IPS DF 6.9 (cell line): ENCODE measurements at regions not wholly inside any gene's neighbourhood (a gene's known extent, or its start where the extent isn't known, plus 50 kb on each side); places are given as distances from the start of the nearest gene placed in this dataset.

Source experiments
- DNase-seq: peaks from one replicate; pipeline ENCODE4 v3.0.0-alpha.2; 2013; ENCODE audit warnings: low read depth, low spot score
- H3K27ac ChIP-seq: one replicate; pipeline ENCODE4 v1.5.1; 2013; ENCODE audit warnings: low read length, control low read depth
- H3K27me3 ChIP-seq: 2 replicates; pipeline ENCODE4 v1.6.1; 2013; ENCODE audit warnings: mild to moderate bottlenecking, low read length; ENCODE audit not compliant: control insufficient read depth, insufficient read depth
- H3K36me3 ChIP-seq: 2 replicates; pipeline ENCODE4 v1.6.1; 2013; ENCODE audit warnings: low read length; ENCODE audit not compliant: control insufficient read depth, insufficient read depth
- H3K4me1 ChIP-seq: 2 replicates; pipeline ENCODE4 v1.6.1; 2013; ENCODE audit warnings: low read length; ENCODE audit not compliant: control insufficient read depth, insufficient read depth
- H3K4me3 ChIP-seq: 2 replicates; pipeline ENCODE4 v1.5.1; 2013; ENCODE audit warnings: mild to moderate bottlenecking, low read length
- H3K9me3 ChIP-seq: 2 replicates; pipeline ENCODE4 v1.6.1; 2013; ENCODE audit warnings: low read length, inconsistent platforms; ENCODE audit not compliant: control insufficient read depth, insufficient read depth
- WGBS: extraction: QIAGEN DNeasy Blood & Tissue Kit; methylation state at CpG from one replicate; pipeline ENCODE4 v1.1.7; 2013; ENCODE audit warnings: mixed read lengths, missing lambda C conversion rate; ENCODE audit not compliant: insufficient read length, insufficient coverage; 5-methylcytosine and 5-hydroxymethylcytosine counted together

DNA sequence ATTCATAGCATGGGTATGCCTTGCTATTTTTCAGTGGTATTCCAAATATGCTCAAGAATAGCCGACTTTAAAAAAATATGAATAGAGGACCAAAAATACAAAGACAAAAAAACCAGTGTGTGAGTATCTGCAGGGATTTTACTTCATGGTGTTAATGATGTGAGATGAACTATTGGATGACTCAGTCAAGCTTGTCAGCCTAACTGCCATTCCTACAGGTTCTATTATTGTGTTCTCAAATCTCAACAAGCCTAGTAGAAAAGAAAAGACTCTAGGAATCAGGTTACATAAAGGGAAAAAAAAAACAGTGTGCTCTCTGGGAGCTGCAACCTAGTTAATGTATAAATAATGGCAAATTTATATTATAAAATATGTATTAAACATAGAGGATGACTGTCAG is 588.4 kb upstream of the BTBD3 start:
- no peak for DNase-seq
- no peaks in the 10 kb centered on the region for H3K9me3 ChIP-seq

DNA sequence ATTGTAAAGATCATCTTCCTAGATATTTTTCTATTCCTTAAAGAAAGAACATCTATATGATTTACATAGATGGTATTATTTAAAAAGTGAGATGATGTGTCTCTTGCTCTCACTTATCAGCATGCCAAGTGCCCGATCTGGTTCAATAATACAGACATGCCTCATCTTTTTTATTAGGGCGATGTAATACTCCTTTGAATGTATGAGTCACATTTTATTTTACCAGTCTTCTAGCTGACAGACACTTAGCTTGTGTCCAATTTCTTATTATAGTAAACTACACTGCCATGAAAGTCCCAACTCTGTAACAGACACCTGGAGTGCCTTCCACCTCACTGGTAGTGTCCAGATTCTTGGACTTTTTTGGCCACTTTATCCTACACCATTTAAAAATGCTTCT is 586.6 kb upstream of the BTBD3 start:
- Histone ChIP-seq H3K36me3 (no peaks in the 10 kb centered on the region), H3K27me3 (no peaks in the 10 kb centered on the region), H3K4me1 (no peaks in the 10 kb centered on the region), H3K4me3 (no peak overlapping the region), H3K9me3 (no peaks in the 10 kb centered on the region), H3K27ac (no peak overlapping the region)
- WGBS, result no CpG with 5 or more reads among the region's 2 CpGs
- DNase-seq, result no peak

More for the DNA sequence above, 588.4 kb upstream of the BTBD3 start:
- Histone ChIP-seq H3K27ac (no peak overlapping the region), H3K4me3 (no peak overlapping the region), H3K27me3 (no peaks in the 10 kb centered on the region), H3K36me3 (no peaks in the 10 kb centered on the region), H3K4me1 (no peaks in the 10 kb centered on the region)
- no CpG with 5 or more reads among the region's 1 CpG for WGBS

DNA sequence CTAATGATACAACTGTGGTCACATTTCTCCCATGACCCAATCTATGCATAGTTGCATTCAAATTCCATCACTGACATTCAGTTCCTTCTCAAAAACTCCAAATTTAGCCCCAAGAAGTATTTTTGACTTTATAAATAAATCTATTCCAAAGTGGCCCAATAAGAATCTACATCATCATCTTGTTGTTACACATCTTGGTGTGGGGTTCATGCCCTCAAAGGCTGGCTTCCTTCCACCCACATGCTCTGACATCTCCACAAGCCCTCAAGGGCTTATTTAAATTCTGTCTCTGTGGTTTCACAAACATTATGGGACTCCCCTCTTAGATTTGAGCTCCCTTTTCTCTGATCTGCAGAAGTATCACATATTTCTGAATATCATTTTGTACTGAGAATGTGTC is 585.3 kb upstream of the BTBD3 start:
- Histone ChIP-seq H3K27ac (no peak overlapping the region), H3K36me3 (no peaks in the 10 kb centered on the region), H3K4me1 (no peaks in the 10 kb centered on the region), H3K4me3 (no peak overlapping the region), H3K9me3 (no peaks in the 10 kb centered on the region), H3K27me3 (no peaks in the 10 kb centered on the region)
- DNase-seq, result no peak

DNA sequence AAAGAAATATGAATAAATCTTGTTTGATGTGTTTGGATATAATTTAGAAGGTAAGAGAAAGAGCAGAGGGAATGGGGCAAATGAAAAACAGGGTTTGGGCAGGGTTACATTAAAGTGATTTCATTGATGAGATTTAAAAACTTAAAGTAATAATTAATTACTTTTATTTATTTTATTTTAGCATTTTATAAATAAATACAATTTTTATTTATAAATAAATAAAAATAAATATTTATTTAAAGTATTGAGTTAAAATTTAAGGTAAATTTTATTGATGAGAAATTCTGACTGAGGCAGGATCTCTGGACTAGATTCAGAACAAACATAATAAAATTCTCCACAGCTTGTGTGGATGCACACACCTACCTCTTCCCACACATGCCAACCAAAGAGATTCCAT is 584.1 kb upstream of the BTBD3 start:
- H3K36me3 ChIP-seq, result no peaks in the 10 kb centered on the region
- H3K4me1 ChIP-seq, result no peaks in the 10 kb centered on the region
- H3K27me3 ChIP-seq, result no peaks in the 10 kb centered on the region

DNA sequence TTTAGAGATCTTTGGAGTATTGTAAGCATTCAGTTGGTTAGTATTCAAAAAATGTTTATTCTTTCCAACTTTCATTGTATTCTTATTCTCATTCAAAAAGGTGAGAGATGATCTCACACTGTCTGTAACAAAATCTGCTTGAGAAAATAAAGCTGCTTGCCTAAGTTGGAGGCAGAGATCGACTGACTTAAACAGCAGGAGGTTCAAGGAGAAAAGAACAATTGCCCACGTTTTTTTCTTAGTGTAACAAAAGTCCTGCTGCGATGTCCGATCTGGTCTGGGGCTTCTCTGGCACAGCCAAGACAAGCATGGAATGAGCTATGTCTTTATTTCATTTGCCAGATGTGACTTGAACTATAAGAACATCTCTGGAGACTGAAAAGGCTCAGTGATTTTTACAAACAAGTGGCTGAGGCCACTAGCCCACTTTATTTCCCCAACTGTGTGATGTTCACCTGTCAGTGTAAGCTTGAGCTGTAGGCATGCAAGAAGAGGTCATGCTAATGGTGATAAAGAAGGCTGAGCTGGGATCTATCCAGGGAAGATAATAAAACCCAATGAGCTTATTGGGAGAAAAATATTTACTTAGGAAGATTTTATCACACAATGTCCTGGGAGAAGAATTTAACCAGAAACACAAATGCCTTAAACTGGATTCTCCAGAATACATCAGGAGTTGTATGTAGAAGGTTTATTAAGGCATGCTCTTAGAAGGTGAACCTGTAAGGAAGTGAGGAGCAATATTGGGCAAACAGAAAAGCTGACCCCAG is 580.1 kb upstream of the BTBD3 start:
- Histone ChIP-seq H3K9me3 (no peaks in the 10 kb centered on the region), H3K4me1 (no peaks in the 10 kb centered on the region), H3K27me3 (no peaks in the 10 kb centered on the region), H3K27ac (no peak overlapping the region), H3K36me3 (no peaks in the 10 kb centered on the region), H3K4me3 (no peak overlapping the region)
- DNase-seq, result no peak
- WGBS, result no CpG with 5 or more reads among the region's 4 CpGs

More for the DNA sequence above, 584.1 kb upstream of the BTBD3 start:
- H3K9me3 ChIP-seq, result no peaks in the 10 kb centered on the region
- H3K27ac ChIP-seq, result no peak overlapping the region
- H3K4me3 ChIP-seq, result no peak overlapping the region
- no peak for DNase-seq

DNA sequence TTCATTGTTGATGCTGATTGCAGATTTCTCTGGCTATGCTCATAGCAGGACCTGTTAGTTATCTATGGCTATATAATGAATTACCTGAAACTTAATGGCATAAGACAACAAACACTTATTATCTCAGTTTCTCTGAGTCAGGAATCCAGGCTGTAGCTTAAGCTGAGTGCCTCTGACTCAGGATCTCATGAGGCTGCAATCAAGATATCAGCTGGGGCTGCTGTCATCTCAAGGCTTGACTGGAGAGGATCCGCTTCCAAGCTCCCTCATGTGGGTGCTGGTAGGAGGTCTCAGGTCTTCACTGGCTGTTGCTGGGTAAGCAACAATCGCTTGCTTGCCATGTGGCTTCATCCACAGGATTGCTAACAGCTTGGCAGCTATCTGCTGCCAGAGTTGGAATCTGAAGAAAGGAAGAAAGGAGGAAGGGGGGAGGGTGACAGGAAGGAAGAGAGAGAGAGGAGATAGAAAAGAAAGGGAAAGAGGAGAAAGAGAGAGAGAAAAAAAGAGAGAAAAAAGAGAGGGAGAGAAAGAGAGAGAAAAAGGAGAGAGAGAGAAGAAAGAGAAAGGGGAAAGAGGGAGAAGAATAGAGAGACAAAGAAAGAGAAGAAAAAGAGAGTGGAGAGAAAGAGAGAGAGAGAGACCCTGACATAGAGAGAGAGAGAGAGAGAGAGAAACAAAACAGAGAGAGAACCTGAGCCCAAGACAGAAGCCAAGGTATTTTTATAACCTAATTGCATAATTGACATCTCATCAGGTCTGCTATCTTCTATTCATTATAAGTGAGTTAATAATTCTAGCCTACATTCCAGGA is 579.0 kb upstream of the BTBD3 start:
- no peaks in the 10 kb centered on the region for H3K36me3 ChIP-seq
- no peak overlapping the region for H3K27ac ChIP-seq
- H3K9me3 ChIP-seq, result no peaks in the 10 kb centered on the region
- H3K4me3 ChIP-seq, result no peak overlapping the region
- H3K27me3 ChIP-seq, result no peaks in the 10 kb centered on the region
- no peaks in the 10 kb centered on the region for H3K4me1 ChIP-seq
- no CpG with 5 or more reads among the region's 2 CpGs for WGBS
- no peak for DNase-seq

DNA sequence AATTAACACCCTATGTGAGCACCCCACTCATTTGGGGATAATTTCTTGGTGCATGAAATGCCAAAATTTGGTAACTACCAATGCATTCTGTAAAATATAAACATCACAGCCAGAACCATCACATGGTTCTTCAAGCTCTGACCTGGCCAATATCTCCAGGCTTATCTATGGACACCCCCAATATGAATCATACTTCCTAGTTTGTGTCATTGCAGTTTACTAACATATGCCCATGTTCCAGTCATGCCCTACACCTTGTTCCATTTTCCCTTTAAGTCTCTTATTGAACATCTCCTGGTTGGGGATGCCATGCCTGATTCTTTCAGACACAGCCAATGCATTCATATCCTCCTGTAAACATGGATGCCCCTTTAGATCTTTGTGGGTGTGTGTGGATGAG is 572.8 kb upstream of the BTBD3 start:
- H3K4me1 ChIP-seq, result no peaks in the 10 kb centered on the region
- no peaks in the 10 kb centered on the region for H3K27me3 ChIP-seq
- no peaks in the 10 kb centered on the region for H3K36me3 ChIP-seq
- no peak overlapping the region for H3K4me3 ChIP-seq
- no peaks in the 10 kb centered on the region for H3K9me3 ChIP-seq
- no peak for DNase-seq
- H3K27ac ChIP-seq, result no peak overlapping the region

DNA sequence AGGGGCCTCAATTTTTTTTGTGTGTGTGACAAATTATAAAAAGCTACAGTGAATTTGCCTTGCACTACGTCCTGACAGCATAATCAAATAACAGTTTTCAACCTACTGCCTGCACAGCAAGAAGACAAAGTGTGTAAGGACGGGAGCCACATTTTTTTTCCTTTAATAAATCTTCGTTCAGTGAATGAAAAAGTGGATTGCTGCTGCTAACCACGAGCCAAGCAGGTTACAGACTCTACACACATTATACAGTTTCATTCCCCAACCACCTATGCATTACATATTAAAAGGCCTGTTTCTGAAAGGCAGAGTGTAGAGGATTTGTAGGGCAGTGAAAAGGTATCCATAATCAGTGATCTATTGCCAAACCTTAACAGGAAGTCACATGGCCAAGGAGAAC is 570.0 kb upstream of the BTBD3 start:
- no peak overlapping the region for H3K27ac ChIP-seq
- no peaks in the 10 kb centered on the region for H3K9me3 ChIP-seq
- no peak for DNase-seq
- no peaks in the 10 kb centered on the region for H3K27me3 ChIP-seq
- WGBS, result no CpG with 5 or more reads among the region's 4 CpGs
- H3K36me3 ChIP-seq, result no peaks in the 10 kb centered on the region
- no peaks in the 10 kb centered on the region for H3K4me1 ChIP-seq
- no peak overlapping the region for H3K4me3 ChIP-seq

DNA sequence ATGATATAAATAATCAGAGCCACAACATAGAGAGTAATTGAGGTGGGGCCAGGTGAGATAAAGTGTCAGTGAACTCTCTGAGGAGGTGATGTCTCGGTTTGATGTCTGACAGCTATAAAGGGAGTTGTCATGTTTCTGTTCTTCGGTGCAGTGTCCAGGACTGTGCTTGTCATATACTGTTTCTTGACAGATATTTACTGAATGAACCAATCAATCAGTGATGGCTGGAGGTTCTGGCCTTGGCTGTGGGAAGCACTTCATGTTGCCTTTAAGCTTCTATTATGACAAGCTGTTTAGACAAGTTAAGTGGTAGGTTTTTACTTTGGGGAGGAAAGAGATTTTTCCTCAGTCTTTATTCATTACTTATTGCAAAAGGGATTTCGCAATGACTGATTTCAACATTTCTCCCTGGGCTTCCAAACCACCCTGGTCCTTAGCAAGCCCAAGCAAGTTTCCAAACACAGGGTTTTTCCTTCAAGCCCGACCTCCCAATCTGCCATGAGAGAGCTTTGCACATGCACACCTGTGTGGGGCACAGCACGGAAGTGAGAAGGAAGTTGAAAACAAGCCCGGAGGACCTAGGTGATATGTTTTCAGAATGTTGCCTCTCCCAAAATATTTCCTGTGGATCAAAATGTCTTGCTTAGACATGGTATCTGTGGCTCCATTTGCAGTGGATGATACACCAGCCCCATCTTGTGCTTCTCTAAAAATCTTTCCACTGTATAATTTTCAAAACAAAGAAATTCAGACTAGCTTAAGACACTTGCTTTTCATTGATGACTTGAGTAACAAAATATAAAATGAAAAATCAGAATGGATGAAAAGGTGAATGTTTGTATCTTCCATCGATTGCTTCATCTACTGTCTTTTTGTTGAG is 567.3 kb upstream of the BTBD3 start:
- Histone ChIP-seq H3K27me3 (no peaks in the 10 kb centered on the region), H3K4me1 (no peaks in the 10 kb centered on the region), H3K4me3 (no peak overlapping the region), H3K27ac (no peak overlapping the region), H3K9me3 (no peaks in the 10 kb centered on the region), H3K36me3 (no peaks in the 10 kb centered on the region)
- no peak for DNase-seq
- WGBS, result no CpG with 5 or more reads among the region's 7 CpGs

DNA sequence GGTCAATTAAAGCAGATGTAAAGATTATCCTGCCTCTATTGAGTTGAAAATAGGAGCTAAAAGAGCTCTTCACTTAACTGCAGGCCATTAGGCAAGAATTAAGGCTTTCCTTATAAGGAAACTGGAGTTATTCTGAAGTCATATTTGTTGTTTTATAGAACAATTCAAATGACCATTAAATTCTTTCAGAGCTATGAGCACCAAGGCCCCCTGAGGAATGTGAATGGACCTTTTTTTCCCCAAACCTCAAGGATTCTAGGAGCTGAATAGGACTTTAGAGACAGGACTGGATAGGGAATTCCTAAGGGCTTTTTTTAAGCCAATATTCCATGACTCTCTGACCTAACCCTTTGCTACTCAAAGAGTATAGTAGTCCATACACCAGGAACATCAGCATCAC is 565.7 kb upstream of the BTBD3 start:
- no peaks in the 10 kb centered on the region for H3K36me3 ChIP-seq
- DNase-seq, result no peak
- H3K27ac ChIP-seq, result no peak overlapping the region
- H3K4me1 ChIP-seq, result no peaks in the 10 kb centered on the region
- H3K4me3 ChIP-seq, result no peak overlapping the region
- no peaks in the 10 kb centered on the region for H3K9me3 ChIP-seq
- no peaks in the 10 kb centered on the region for H3K27me3 ChIP-seq
